CD14-positive monocyte (primary cell): ENCODE measurements at regions not wholly inside any gene's neighbourhood (a gene's known extent, or its start where the extent isn't known, plus 50 kb on each side); places are given as distances from the start of the nearest gene placed in this dataset.

Source experiments
- DNase-seq, 3 donors: peaks; one replicate each; pipeline ENCODE4 v3.0.0-alpha.2; 2011 to 2022
- H2AFZ ChIP-seq: 2 replicates; pipeline ENCODE4 v1.6.0; 2012; ENCODE audit warnings: mild to moderate bottlenecking, low read depth, low read length, inconsistent platforms; ENCODE audit not compliant: insufficient read depth, poor library complexity, severe bottlenecking
- H3K27ac ChIP-seq, 2 donors: 1 replicate in 1 of 2; 2 replicates in 1 of 2; pipeline ENCODE4 v1.5.1; 2012 to 2013; ENCODE audit warnings: low read length in 2 of 2, control low read depth in 1 of 2, inconsistent platforms in 1 of 2, low read depth in 1 of 2, mild to moderate bottlenecking in 1 of 2
- H3K27me3 ChIP-seq, 2 donors: one replicate each; pipeline versions ENCODE4 v1.6.0 to v1.6.1; 2011 to 2013; ENCODE audit warnings: low read length in 2 of 2; ENCODE audit not compliant: control insufficient read depth in 2 of 2, insufficient read depth in 2 of 2
- H3K36me3 ChIP-seq, 2 donors: replicated peaks in 1 of 2; 1 replicate in 1 of 2; 2 replicates in 1 of 2; pipeline versions ENCODE4 v1.5.1 to v1.6.1; 2012 to 2013; ENCODE audit warnings: low read length in 2 of 2, control low read depth in 1 of 2, inconsistent platforms in 1 of 2, mild to moderate bottlenecking in 1 of 2; ENCODE audit not compliant: insufficient read depth in 2 of 2, control insufficient read depth in 1 of 2
- H3K4me1 ChIP-seq, 2 donors: 1 replicate in 1 of 2; 2 replicates in 1 of 2; pipeline versions ENCODE4 v1.5.1 to v1.6.1; 2012 to 2013; ENCODE audit warnings: low read length in 2 of 2, control low read depth in 1 of 2, inconsistent platforms in 1 of 2, mild to moderate bottlenecking in 1 of 2, moderate library complexity in 1 of 2; ENCODE audit not compliant: insufficient read depth in 2 of 2, control insufficient read depth in 1 of 2
- H3K4me2 ChIP-seq: replicated peaks from 2 replicates; pipeline ENCODE3; 2012; ENCODE audit warnings: low read length, moderate library complexity, mild to moderate bottlenecking; ENCODE audit not compliant: poor library complexity, severe bottlenecking; ENCODE audit errors: extremely low read depth
- H3K4me3 ChIP-seq, 3 experiments: fragments of 200-600 bp in 1 of 3; sonication (generic) in 1 of 3; replicated peaks in 1 of 3; 1 replicate in 2 of 3; 2 replicates in 1 of 3; pipeline ENCODE4 v1.5.1; 2011 to 2013; ENCODE audit warnings: low read length in 3 of 3, mild to moderate bottlenecking in 3 of 3, control low read depth in 2 of 3, low read depth in 2 of 3, inconsistent platforms in 1 of 3, moderate library complexity in 1 of 3
- H3K79me2 ChIP-seq: 2 replicates; pipeline ENCODE4 v1.6.0; 2012; ENCODE audit warnings: mild to moderate bottlenecking, control low read depth, inconsistent platforms, low read length, moderate library complexity; ENCODE audit not compliant: insufficient read depth
- H3K9ac ChIP-seq: 2 replicates; pipeline ENCODE4 v1.6.0; 2017; ENCODE audit warnings: low read length, mild to moderate bottlenecking; ENCODE audit not compliant: insufficient read depth, poor library complexity, severe bottlenecking
- H3K9me3 ChIP-seq, 2 donors: replicated peaks in 1 of 2; 1 replicate in 1 of 2; 2 replicates in 1 of 2; pipeline versions ENCODE4 v1.5.1 to v1.6.1; 2012 to 2013; ENCODE audit warnings: low read length in 2 of 2, control low read depth in 1 of 2; ENCODE audit not compliant: control insufficient read depth in 1 of 2, insufficient read depth in 1 of 2
- H4K20me1 ChIP-seq: 2 replicates; pipeline ENCODE4 v1.6.0; 2012; ENCODE audit warnings: mild to moderate bottlenecking, low read length, control low read depth, moderate library complexity; ENCODE audit not compliant: insufficient read depth
- H3K27ac Mint-ChIP-seq, 7 donors: one replicate each; pipeline ENCODE4 v1.8.0; 2020; ENCODE audit warnings: mild to moderate bottlenecking in 7 of 7, mixed read lengths in 7 of 7, moderate library complexity in 6 of 7, inconsistent platforms in 2 of 7
- H3K27me3 Mint-ChIP-seq, 3 donors: one replicate each; pipeline ENCODE4 v1.8.0; 2021 to 2022; ENCODE audit warnings: low read depth in 3 of 3, mild to moderate bottlenecking in 3 of 3, mixed read lengths in 3 of 3, moderate library complexity in 3 of 3, inconsistent platforms in 1 of 3
- H3K36me3 Mint-ChIP-seq, 2 donors: one replicate each; pipeline ENCODE4 v1.8.0; 2020; ENCODE audit warnings: mixed read lengths in 2 of 2, inconsistent platforms in 1 of 2, mild to moderate bottlenecking in 1 of 2
- H3K4me1 Mint-ChIP-seq: one replicate; pipeline ENCODE4 v1.8.0; 2020; ENCODE audit warnings: mild to moderate bottlenecking, mixed read lengths
- H3K4me3 Mint-ChIP-seq, 2 donors: one replicate each; pipeline ENCODE4 v1.8.0; 2020; ENCODE audit warnings: mild to moderate bottlenecking in 2 of 2, mixed read lengths in 2 of 2, moderate library complexity in 1 of 2
- H3K9me3 Mint-ChIP-seq, 7 donors: one replicate each; pipeline ENCODE4 v1.8.0; 2020 to 2022; ENCODE audit warnings: mixed read lengths in 7 of 7, mild to moderate bottlenecking in 6 of 7, moderate library complexity in 6 of 7, inconsistent platforms in 2 of 7
- CTCF ChIP-seq: fragments of 200-600 bp; IDR thresholded peaks from one replicate; pipeline ENCODE4 v1.8.0; 2022; ENCODE audit warnings: antibody characterized with exemption, mild to moderate bottlenecking
- WGBS: methylation state at CpG from one replicate; pipeline ENCODE4 v1.1.5; 2013; ENCODE audit warnings: missing lambda C conversion rate; ENCODE audit not compliant: insufficient coverage; 5-methylcytosine and 5-hydroxymethylcytosine counted together
- intact Hi-C, 2 donors: fragments of 100-400 bp; cut with micrococcal nuclease; formaldehyde crosslinking; loops; one replicate each; pipeline versions ENCODE4 v1.15.0 to v1.15.1; 2023

- Mint-ChIP-seq H3K4me1 (no peaks in the 10 kb centered on the region), H3K36me3 (no peaks in the 10 kb centered on the region), H3K27ac (no peak overlapping the region), H3K27me3 (no peaks in the 10 kb centered on the region), H3K9me3 (peaks cover 0 to 2% (median 0%) of the 10 kb centered on the region in 7 donors), H3K4me3 (no peak overlapping the region)
- H3K27me3 ChIP-seq, result no peaks in the 10 kb centered on the region
- intact Hi-C loops, result no loop called here
- no peak for DNase-seq
- H3K27ac ChIP-seq, result no peak overlapping the region
- TF ChIP-seq CTCF, result no peak
- no peaks in the 10 kb centered on the region for H3K79me2 ChIP-seq
- H3K4me2 ChIP-seq, result no peak overlapping the region
- H3K4me3 ChIP-seq, result no peak overlapping the region
- no peak overlapping the region for H2AFZ ChIP-seq
- H4K20me1 ChIP-seq, result no peaks in the 10 kb centered on the region
- H3K9me3 ChIP-seq, result no peaks in the 10 kb centered on the region
- H3K4me1 ChIP-seq, result no peaks in the 10 kb centered on the region
- H3K9ac ChIP-seq, result no peak overlapping the region
- H3K36me3 ChIP-seq, result no peaks in the 10 kb centered on the region
Observed at GRCh38 chr2:52145005-52145404, 1113.1 kb upstream of the NRXN1 start.

GRCh38 chr2:52144590-52144989 lies 1112.7 kb upstream of the NRXN1 start:
- H3K9me3 Mint-ChIP-seq, result peaks cover 0 to 2% (median 0%) of the 10 kb centered on the region in 7 donors
- H3K4me2 ChIP-seq, result no peak overlapping the region
- no peak overlapping the region for H3K4me3 Mint-ChIP-seq
- H2AFZ ChIP-seq, result no peak overlapping the region
- H3K36me3 Mint-ChIP-seq, result no peaks in the 10 kb centered on the region
- TF ChIP-seq CTCF, result no peak
- H3K79me2 ChIP-seq, result no peaks in the 10 kb centered on the region
- no peak overlapping the region for H3K27ac Mint-ChIP-seq
- no peaks in the 10 kb centered on the region for H3K27me3 Mint-ChIP-seq
- H4K20me1 ChIP-seq, result no peaks in the 10 kb centered on the region
- H3K27me3 ChIP-seq, result no peaks in the 10 kb centered on the region
- H3K9ac ChIP-seq, result no peak overlapping the region
- H3K27ac ChIP-seq, result no peak overlapping the region
- DNase-seq, result no peak
- H3K9me3 ChIP-seq, result no peaks in the 10 kb centered on the region
- 33% methylated on average over 1 of the region's 4 CpGs for WGBS
- intact Hi-C loops, result no loop called here
- H3K4me1 Mint-ChIP-seq, result no peaks in the 10 kb centered on the region
- H3K4me1 ChIP-seq, result no peaks in the 10 kb centered on the region
- no peaks in the 10 kb centered on the region for H3K36me3 ChIP-seq
- H3K4me3 ChIP-seq, result no peak overlapping the region
